Natural killer cell (primary cell): ENCODE measurements at regions not wholly inside any gene's neighbourhood (a gene's known extent, or its start where the extent isn't known, plus 50 kb on each side); places are given as distances from the start of the nearest gene placed in this dataset.

Source experiments
- ATAC-seq, 3 donors: fragments of 150-1000 bp in 2 of 3; fragments of 200-7000 bp in 1 of 3; cut with Tn5 transposase; 1 replicate in 1 of 3; 2 replicates in 2 of 3; pipeline ENCODE4 v1.10.0; 2021; ENCODE audit warnings: mild to moderate bottlenecking in 2 of 3, moderate library complexity in 2 of 3
- DNase-seq, 2 donors: peaks; one replicate each; pipeline versions ENCODE4 v3.0.0 to v3.0.0-alpha.2; 2013 to 2021; ENCODE audit warnings: mixed read lengths in 1 of 2
- H3K27ac ChIP-seq: one replicate; pipeline ENCODE4 v1.5.1; 2013; ENCODE audit warnings: mild to moderate bottlenecking, low read length
- H3K27me3 ChIP-seq: one replicate; pipeline ENCODE4 v1.6.1; 2013; ENCODE audit warnings: low read length; ENCODE audit not compliant: control insufficient read depth, insufficient read depth
- H3K36me3 ChIP-seq: one replicate; pipeline ENCODE4 v1.6.1; 2013; ENCODE audit warnings: low read length; ENCODE audit not compliant: control insufficient read depth, insufficient read depth
- H3K4me1 ChIP-seq: one replicate; pipeline ENCODE4 v1.6.1; 2013; ENCODE audit warnings: low read length; ENCODE audit not compliant: control insufficient read depth, insufficient read depth
- H3K4me3 ChIP-seq: one replicate; pipeline ENCODE4 v1.5.1; 2013; ENCODE audit warnings: low read length
- H3K9me3 ChIP-seq: one replicate; pipeline ENCODE4 v1.6.1; 2013; ENCODE audit warnings: low read length; ENCODE audit not compliant: control insufficient read depth, insufficient read depth
- H3K27ac Mint-ChIP-seq, 2 donors: one replicate each; pipeline ENCODE4 v1.8.0; 2022; ENCODE audit warnings: mild to moderate bottlenecking in 2 of 2, mixed read lengths in 2 of 2, moderate library complexity in 1 of 2
- H3K27me3 Mint-ChIP-seq, 2 donors: one replicate each; pipeline ENCODE4 v1.8.0; 2022; ENCODE audit warnings: low read depth in 2 of 2, mixed read lengths in 2 of 2
- H3K36me3 Mint-ChIP-seq: one replicate; pipeline ENCODE4 v1.8.0; 2022; ENCODE audit warnings: mixed read lengths
- H3K4me1 Mint-ChIP-seq, 2 donors: one replicate each; pipeline ENCODE4 v1.8.0; 2022; ENCODE audit warnings: mixed read lengths in 2 of 2
- H3K4me3 Mint-ChIP-seq: one replicate; pipeline ENCODE4 v1.8.0; 2022; ENCODE audit warnings: mild to moderate bottlenecking, moderate library complexity, mixed read lengths
- H3K9me3 Mint-ChIP-seq, 2 donors: one replicate each; pipeline ENCODE4 v1.8.0; 2022; ENCODE audit warnings: mixed read lengths in 2 of 2
- CTCF ChIP-seq: fragments of 200-600 bp; IDR thresholded peaks from one replicate; pipeline ENCODE4 v1.8.0; 2022; ENCODE audit warnings: antibody characterized with exemption
- WGBS: methylation state at CpG from one replicate; pipeline ENCODE4 v1.1.7; 2013; ENCODE audit warnings: missing lambda C conversion rate; ENCODE audit not compliant: insufficient coverage; 5-methylcytosine and 5-hydroxymethylcytosine counted together
- intact Hi-C: fragments of 100-400 bp; cut with micrococcal nuclease; formaldehyde crosslinking; loops from one replicate; pipeline ENCODE4 v1.14.2; 2022

GRCh38 chr16:73747328-73747727, 549.3 kb upstream of the PSMD7 start:
- intact Hi-C loops = no loop called here
- no peak for ATAC-seq
- no peaks in the 10 kb centered on the region for H3K9me3 ChIP-seq
- no peak overlapping the region for H3K27ac Mint-ChIP-seq
- H3K27me3 ChIP-seq = no peaks in the 10 kb centered on the region
- H3K36me3 ChIP-seq = no peaks in the 10 kb centered on the region
- H3K4me1 Mint-ChIP-seq = no peaks in the 10 kb centered on the region
- no peaks in the 10 kb centered on the region for H3K4me1 ChIP-seq
- TF ChIP-seq CTCF = no peak
- peaks cover 4 to 6% of the 10 kb centered on the region in 2 donors for H3K9me3 Mint-ChIP-seq
- peaks cover 0 to 2% of the 10 kb centered on the region in 2 donors for H3K27me3 Mint-ChIP-seq
- DNase-seq = no peak
- H3K36me3 Mint-ChIP-seq = no peaks in the 10 kb centered on the region
- H3K4me3 Mint-ChIP-seq = no peak overlapping the region
- H3K4me3 ChIP-seq = no peak overlapping the region
- H3K27ac ChIP-seq = no peak overlapping the region

- ATAC-seq (no peak), DNase-seq (no peak)
- no peaks in the 10 kb centered on the region for H3K27me3 Mint-ChIP-seq
- H3K36me3 ChIP-seq = no peaks in the 10 kb centered on the region
- H3K4me1 Mint-ChIP-seq = no peaks in the 10 kb centered on the region
- peaks cover 4 to 6% of the 10 kb centered on the region in 2 donors for H3K9me3 Mint-ChIP-seq
- H3K27ac ChIP-seq = no peak overlapping the region
- TF ChIP-seq CTCF = no peak
- intact Hi-C loops = no loop called here
- 88% methylated on average over 1 of the region's 2 CpGs for WGBS
- no peaks in the 10 kb centered on the region for H3K9me3 ChIP-seq
- H3K27me3 ChIP-seq = no peaks in the 10 kb centered on the region
- H3K4me3 Mint-ChIP-seq = no peak overlapping the region
- no peak overlapping the region for H3K4me3 ChIP-seq
- H3K4me1 ChIP-seq = no peaks in the 10 kb centered on the region
- H3K27ac Mint-ChIP-seq = no peak overlapping the region
- H3K36me3 Mint-ChIP-seq = no peaks in the 10 kb centered on the region
Observed at GRCh38 chr16:73746554-73746953, 550.1 kb upstream of the PSMD7 start.

- Mint-ChIP-seq H3K27ac (no peak overlapping the region), H3K9me3 (peaks cover 0 to 2% of the 10 kb centered on the region in 2 donors), H3K36me3 (no peaks in the 10 kb centered on the region), H3K27me3 (peaks cover 0 to 6% of the 10 kb centered on the region in 2 donors), H3K4me1 (no peaks in the 10 kb centered on the region), H3K4me3 (no peak overlapping the region)
- ATAC-seq (no peak), DNase-seq (no peak)
- no peaks in the 10 kb centered on the region for H3K36me3 ChIP-seq
- no peak overlapping the region for H3K4me3 ChIP-seq
- H3K9me3 ChIP-seq = no peaks in the 10 kb centered on the region
- no peak overlapping the region for H3K27ac ChIP-seq
- H3K27me3 ChIP-seq = no peaks in the 10 kb centered on the region
- no peaks in the 10 kb centered on the region for H3K4me1 ChIP-seq
- TF ChIP-seq CTCF = no peak
- 83% methylated on average over 11 of the region's 11 CpGs for WGBS
- intact Hi-C loops = no loop called here
Observed at GRCh38 chr16:73743665-73744496, 552.7 kb upstream of the PSMD7 start.
